Stomach smooth muscle (tissue), 2 donors: ENCODE measurements at regions not wholly inside any gene's neighbourhood (a gene's known extent, or its start where the extent isn't known, plus 50 kb on each side); places are given as distances from the start of the nearest gene placed in this dataset.

Experiments used
- H3K27ac ChIP-seq: one replicate; pipeline ENCODE4 v1.7.0; 2013; ENCODE audit warnings: mild to moderate bottlenecking, low read length, inconsistent platforms
- H3K27me3 ChIP-seq, 2 donors: one replicate each; pipeline ENCODE4 v1.7.0; 2013; ENCODE audit warnings: low read length in 2 of 2; ENCODE audit not compliant: insufficient read depth in 2 of 2, control insufficient read depth in 1 of 2
- H3K36me3 ChIP-seq, 2 donors: one replicate each; pipeline ENCODE4 v1.7.0; 2013; ENCODE audit warnings: low read length in 2 of 2; ENCODE audit not compliant: control insufficient read depth in 2 of 2, insufficient read depth in 2 of 2
- H3K4me1 ChIP-seq: one replicate; pipeline ENCODE4 v1.7.0; 2013; ENCODE audit warnings: low read length; ENCODE audit not compliant: control insufficient read depth, insufficient read depth
- H3K4me3 ChIP-seq, 2 donors: one replicate each; pipeline ENCODE4 v1.7.0; 2013; ENCODE audit warnings: low read length in 2 of 2
- H3K9ac ChIP-seq, 2 donors: one replicate each; pipeline ENCODE4 v1.7.0; 2013; ENCODE audit warnings: low read length in 2 of 2, mild to moderate bottlenecking in 1 of 2
- H3K9me3 ChIP-seq, 2 donors: one replicate each; pipeline ENCODE4 v1.7.0; 2013; ENCODE audit warnings: low read length in 2 of 2; ENCODE audit not compliant: control insufficient read depth in 2 of 2
- donor health status: healthy.
- donor health status: Pancreatic carcinoma.

DNA sequence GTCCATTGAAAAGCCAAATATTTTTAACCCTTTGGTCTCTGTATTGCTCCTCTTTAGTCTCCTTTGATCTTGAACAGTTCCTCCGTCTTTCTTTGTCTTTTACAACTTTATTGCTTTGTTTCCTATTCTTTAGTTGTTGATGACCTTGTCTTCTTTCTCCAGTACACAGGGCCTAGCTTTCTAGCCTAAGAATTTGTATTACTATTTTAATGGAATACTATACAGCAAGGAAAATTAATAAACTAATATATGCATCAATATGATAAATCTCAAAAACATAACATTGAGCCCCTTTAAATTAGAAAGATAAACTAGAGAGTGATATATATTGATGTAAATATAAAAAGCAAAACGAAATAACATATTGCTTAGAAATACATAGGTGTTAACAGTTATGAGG is 88.7 kb downstream of the NR1D2 start:
- Histone ChIP-seq H3K27ac (no peak overlapping the region), H3K27me3 (no peaks in the 10 kb centered on the region), H3K9ac (no peak overlapping the region), H3K9me3 (no peaks in the 10 kb centered on the region), H3K36me3 (no peaks in the 10 kb centered on the region), H3K4me1 (no peaks in the 10 kb centered on the region), H3K4me3 (no peak overlapping the region)

DNA sequence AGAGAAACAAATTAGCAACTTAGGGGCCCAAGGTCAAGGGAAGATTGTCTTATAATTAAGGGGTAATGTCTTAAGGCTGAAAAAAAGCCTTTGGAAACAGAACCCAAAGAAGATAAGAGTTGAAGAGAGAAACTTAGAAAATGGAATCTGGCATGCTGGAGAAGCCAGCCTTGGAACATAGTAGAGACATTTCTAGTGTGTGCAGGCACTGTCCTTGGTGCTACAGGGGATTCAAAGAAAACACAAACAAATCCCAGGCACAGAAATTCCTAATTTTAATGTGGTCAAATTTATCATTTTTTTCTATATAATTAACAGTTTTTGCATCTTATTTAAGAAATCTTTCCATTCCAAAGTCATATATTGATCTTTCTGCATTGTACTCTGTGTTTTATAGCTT is 89.4 kb downstream of the NR1D2 start:
- Histone ChIP-seq H3K4me3 (no peak overlapping the region), H3K27ac (no peak overlapping the region), H3K4me1 (no peaks in the 10 kb centered on the region), H3K27me3 (no peaks in the 10 kb centered on the region), H3K36me3 (no peaks in the 10 kb centered on the region), H3K9ac (no peak overlapping the region), H3K9me3 (no peaks in the 10 kb centered on the region)

DNA sequence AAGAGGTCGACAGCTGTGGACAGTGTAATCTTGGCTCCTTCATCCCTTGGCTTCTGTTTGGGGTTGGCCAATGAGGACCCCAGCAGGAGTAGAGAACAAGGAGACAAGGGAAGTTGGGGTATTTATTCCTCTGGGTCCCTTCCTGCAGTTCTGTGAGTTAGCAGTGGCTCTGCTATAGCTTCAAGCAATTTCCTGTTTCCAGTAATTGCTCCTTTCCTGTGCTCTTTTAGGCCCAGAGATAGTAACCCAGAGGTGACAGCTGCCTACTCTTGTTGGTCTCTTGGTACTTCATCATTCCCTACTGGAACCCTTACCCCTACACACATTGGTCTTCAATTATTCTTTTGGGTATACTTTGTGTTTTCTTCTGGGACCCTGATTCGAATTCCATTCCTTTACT is 92.9 kb downstream of the NR1D2 start:
- H3K4me1 ChIP-seq = peaks cover 2% of the 10 kb centered on the region
- no peak overlapping the region for H3K27ac ChIP-seq
- no peaks in the 10 kb centered on the region for H3K36me3 ChIP-seq
- no peak overlapping the region for H3K4me3 ChIP-seq
- no peak overlapping the region for H3K9ac ChIP-seq
- no peaks in the 10 kb centered on the region for H3K9me3 ChIP-seq
- H3K27me3 ChIP-seq = no peaks in the 10 kb centered on the region

DNA sequence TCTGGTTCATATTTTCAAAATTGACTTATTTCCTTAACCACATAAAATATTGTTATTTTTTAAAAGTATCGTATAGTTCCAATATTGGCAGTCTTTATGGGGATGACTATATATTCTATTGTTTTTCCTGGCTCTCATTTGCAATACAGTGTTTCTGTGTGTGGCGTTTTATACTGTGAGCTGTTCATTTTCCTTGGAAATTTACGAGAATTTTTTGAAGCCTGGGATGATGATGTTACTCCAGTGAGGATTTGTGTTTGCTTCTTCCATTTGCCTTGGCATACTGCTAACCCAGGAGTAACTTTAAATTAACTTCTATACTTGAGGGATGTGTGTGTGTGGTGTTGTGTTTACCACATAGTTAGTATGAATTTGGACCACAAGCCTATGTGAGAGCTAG is 95.2 kb downstream of the NR1D2 start:
- Histone ChIP-seq H3K36me3 (no peaks in the 10 kb centered on the region), H3K4me1 (peaks cover 6% of the 10 kb centered on the region), H3K27me3 (no peaks in the 10 kb centered on the region), H3K27ac (no peak overlapping the region), H3K4me3 (no peak overlapping the region), H3K9me3 (no peaks in the 10 kb centered on the region), H3K9ac (no peak overlapping the region)

DNA sequence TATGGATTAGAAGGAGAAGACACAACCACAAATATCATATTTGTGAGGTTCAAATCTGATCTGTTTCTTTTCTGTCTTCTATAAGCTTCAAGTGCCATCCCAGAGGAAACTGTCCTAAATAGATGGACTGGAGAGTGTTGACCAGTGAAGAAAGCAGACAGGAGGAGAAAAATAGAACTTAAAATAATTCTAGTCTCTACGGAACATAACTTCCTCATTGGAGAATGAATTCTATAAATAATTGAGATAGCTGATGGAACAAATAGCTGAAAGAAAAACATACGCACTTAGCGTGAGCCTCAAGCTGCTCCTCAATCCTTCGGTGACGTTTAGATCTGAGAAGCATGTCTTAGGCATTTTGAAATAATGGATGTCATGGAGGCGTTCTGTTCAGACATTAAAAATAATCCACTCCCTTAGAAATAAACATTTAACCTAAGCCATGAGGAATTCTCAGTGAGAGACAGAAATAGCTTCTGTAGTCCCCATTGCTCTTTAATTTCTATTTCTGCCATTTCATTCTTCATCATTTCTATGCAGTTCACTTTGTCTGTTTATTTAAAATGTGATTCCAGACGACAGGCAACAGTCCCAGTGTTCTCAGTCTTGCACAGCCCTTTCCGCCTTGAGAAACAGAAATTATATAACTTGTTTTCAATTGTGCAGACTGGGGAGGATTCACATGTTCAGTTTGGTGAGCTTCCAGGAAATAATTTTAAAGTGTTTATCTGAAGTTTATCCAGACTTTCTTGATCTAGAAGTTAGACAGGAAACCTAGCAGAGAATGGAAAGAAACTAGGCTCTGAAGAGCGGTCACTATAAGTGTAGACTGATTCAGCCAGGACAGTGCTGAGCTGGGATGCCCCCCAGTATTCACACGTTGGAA is 97.3 kb downstream of the NR1D2 start:
- Histone ChIP-seq H3K27ac (peak overlapping the region; percentile 50), H3K36me3 (no peaks in the 10 kb centered on the region), H3K27me3 (no peaks in the 10 kb centered on the region), H3K9me3 (no peaks in the 10 kb centered on the region), H3K9ac (no peak overlapping the region), H3K4me1 (peaks cover 6% of the 10 kb centered on the region), H3K4me3 (peak overlapping the region; percentile 11 to 16)

DNA sequence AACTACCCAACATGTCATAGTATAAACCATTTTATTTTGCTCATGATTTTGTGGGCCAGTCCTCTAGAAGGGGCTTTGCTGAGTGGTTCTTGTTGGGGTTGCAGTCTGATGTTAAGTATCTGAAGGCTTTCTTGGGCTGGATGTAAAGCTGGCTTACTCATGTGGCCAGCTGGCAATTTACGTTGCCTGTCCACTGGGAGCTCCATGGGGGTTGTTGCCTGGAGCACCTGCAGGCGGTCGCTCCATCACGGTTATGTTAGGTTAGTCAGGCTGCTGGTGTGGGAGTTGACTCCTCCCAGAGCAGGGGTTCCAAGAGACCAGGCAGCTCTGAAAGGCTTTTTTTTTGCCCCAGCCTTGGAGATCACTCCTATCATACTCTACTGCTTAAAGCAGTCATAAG is 98.1 kb downstream of the NR1D2 start:
- Histone ChIP-seq H3K27ac (peak overlapping the region; percentile 50), H3K9me3 (no peaks in the 10 kb centered on the region), H3K4me3 (peak overlapping the region in 1 of 2 donors; percentile 11), H3K27me3 (no peaks in the 10 kb centered on the region), H3K4me1 (peaks cover 6% of the 10 kb centered on the region), H3K9ac (no peak overlapping the region), H3K36me3 (no peaks in the 10 kb centered on the region)

DNA sequence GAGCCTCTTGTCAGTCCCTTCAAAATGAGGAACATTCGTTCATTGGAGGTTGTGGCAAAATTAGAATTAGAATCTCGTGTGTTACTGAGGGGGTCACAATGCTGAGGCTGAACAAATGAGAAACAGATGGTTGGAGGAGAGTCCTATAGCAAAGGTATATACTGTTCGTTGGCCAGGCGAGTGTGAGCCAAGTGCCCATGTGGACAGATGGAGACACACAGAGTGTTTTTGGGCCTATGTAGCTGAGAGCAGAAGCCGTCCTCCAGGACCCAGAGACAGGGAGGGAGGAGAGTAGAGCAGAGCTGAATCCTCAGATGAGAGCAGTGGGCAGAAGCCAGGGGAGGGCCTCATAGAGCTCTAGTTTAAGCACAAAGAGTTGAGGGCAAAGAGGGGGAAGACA is 98.9 kb downstream of the NR1D2 start:
- H3K4me3 ChIP-seq = no peak overlapping the region
- no peak overlapping the region for H3K9ac ChIP-seq
- H3K27me3 ChIP-seq = no peaks in the 10 kb centered on the region
- H3K4me1 ChIP-seq = peaks cover 6% of the 10 kb centered on the region
- H3K36me3 ChIP-seq = no peaks in the 10 kb centered on the region
- peak overlapping the region; percentile 18 for H3K27ac ChIP-seq
- no peaks in the 10 kb centered on the region for H3K9me3 ChIP-seq

DNA sequence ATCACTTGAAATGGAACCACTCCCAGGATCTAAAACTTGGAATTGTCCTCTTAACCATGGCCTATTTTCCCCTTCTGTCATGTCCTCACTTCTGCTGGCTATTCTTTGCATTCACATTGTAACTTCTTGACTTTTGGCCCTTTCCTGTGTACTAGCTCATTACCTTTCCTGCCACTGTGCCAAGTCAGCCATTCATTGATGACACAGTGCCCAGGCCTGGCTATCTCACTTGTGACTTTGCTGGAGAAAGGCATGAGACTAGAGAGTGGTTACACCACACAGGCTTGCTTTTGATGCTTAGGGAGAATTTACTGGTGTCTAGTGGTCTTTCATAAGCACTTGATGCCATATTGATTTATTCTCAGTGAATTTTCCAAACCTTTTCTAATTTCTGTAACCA is 101.1 kb downstream of the NR1D2 start:
- H3K27ac ChIP-seq = no peak overlapping the region

DNA sequence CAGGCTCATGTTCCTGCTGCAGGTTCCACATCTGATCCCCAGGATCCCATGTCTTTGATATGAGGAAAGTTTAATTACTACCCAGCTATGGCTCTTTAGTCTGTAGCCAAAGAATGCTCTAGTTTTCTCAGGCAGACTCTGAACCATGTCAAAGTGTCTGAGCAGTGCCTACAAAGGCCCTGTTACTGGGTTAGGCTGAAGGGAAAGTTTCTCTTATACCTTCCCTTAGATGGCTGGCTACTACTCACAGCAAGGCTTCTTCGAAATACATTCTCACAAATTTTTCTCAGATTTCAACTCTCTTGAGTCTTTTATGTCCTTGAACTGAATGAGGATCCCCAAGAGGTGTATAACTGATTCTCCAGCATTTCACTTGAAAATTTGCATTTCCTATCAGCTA is 102.4 kb downstream of the NR1D2 start:
- Histone ChIP-seq H3K9ac (no peak overlapping the region), H3K4me1 (peaks cover 6% of the 10 kb centered on the region), H3K27me3 (no peaks in the 10 kb centered on the region), H3K36me3 (no peaks in the 10 kb centered on the region), H3K4me3 (no peak overlapping the region), H3K9me3 (no peaks in the 10 kb centered on the region), H3K27ac (no peak overlapping the region)

More for the DNA sequence above, 101.1 kb downstream of the NR1D2 start:
- no peaks in the 10 kb centered on the region for H3K27me3 ChIP-seq
- no peak overlapping the region for H3K9ac ChIP-seq
- H3K4me1 ChIP-seq = peaks cover 6% of the 10 kb centered on the region
- no peaks in the 10 kb centered on the region for H3K9me3 ChIP-seq
- no peak overlapping the region for H3K4me3 ChIP-seq
- H3K36me3 ChIP-seq = no peaks in the 10 kb centered on the region

DNA sequence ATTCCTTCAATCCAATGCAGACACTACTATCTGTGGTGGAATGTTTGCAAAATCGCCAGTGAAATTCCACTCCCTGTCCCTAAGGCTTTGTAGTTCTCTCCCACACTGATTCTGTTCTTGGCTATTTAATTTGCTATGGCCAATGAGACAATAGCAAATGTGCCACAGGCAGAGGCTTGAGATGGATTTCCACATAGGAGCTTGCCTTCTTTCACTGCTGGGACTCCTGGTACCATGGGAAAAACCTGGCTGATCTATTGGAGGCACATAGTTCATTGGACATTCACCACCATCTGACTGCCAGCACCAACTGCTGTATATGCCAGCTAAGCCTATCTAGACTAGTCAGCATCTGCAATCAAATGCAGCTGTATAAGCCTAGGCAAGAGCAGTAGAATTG is 103.8 kb downstream of the NR1D2 start:
- Histone ChIP-seq H3K36me3 (no peaks in the 10 kb centered on the region), H3K27ac (no peak overlapping the region), H3K9ac (no peak overlapping the region), H3K4me1 (no peaks in the 10 kb centered on the region), H3K4me3 (no peak overlapping the region), H3K9me3 (no peaks in the 10 kb centered on the region), H3K27me3 (no peaks in the 10 kb centered on the region)

DNA sequence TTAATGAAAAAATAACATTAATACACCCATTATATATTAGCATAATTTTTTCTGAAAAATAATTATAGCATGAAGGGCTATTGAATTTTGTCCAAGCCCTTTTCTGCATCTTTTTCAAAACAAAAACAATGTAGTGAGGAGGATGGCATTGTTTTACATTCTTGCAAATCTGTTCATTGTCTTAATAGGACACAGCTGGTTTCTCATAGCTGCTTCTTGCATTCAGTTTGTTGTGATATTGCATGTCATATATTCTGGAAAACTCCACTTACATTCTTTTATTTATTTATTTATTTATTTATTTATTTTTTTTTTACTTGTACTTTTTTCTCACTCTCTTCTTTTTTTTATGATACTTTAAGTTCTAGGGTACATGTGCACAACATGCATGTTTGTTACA is 107.4 kb downstream of the NR1D2 start:
- Histone ChIP-seq H3K4me3 (no peak overlapping the region), H3K4me1 (no peaks in the 10 kb centered on the region), H3K27me3 (no peaks in the 10 kb centered on the region), H3K36me3 (no peaks in the 10 kb centered on the region), H3K9ac (no peak overlapping the region), H3K27ac (no peak overlapping the region), H3K9me3 (no peaks in the 10 kb centered on the region)
